ENCODE measurements at regions not wholly inside any gene's neighbourhood (a gene's known extent, or its start where the extent isn't known, plus 50 kb on each side); places are given as distances from the start of the nearest gene placed in this dataset.
"Not testable (repeated sequence)": the region's sequence is repeated elsewhere in the genome, so short reads cannot be mapped to it uniquely, and the experiment has no call there.

DNA sequence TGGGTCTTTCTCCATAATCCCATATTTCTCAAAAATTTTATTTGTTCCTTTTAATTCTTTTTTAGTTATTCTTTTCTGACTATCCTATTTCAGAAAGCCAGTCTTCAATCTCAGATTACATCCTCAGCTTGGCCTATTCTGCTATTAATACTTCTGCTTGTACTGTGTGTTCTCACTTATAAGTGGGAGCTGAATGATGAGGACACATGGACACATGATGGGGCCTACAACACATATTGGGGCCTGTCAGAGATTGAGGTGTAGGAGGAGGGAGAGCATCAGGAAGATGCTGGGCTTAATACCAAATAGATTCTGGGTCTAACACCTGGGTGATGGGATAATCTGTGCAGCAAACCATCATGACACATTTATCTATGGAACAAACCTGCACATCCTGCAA, 82.3 kb downstream of the MAGEE1 start:
- DNase-seq, result no peak

DNA sequence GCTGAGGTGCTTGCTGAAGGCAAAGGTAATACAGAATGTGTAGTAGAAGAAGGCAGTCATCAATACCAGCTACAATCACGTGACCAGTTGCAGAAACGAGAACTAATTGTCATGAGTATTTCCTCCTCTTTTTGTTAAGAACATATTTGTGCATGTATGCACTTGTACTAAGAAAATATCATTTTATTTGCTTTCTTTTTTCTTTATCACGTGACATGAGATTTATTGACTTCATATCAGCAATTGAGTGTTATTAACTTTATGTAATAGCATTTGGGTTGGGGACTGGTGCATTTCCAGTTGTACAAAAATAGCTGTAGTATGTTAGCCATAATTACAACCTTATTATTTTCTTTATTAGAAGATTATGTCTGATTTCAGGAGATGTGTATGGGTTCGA, 90.0 kb downstream of the MAGEE1 start:
- DNase-seq, result no peak

GRCh38 chrX:76520273-76521054, 93.0 kb downstream of the MAGEE1 start:
- no peak for DNase-seq

DNA sequence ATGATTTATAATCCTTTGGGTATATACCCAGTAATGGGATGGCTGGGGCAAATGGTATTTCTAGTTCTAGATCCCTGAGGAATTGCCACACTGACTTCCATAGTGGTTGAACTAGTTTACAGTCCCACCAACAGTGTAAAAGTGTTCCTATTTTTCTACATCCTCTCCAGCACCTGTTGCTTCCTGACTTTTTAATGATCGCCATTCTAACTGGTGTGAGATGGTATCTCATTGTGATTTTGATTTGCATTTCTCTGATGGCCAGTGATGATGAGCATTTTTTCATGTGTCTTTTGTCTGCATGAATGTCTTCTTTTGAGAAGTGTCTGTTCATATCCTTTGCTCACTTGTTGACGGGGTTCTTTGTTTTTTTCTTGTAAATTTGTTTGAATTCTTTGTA, 108.2 kb downstream of the MAGEE1 start:
- not testable (repeated sequence) for DNase-seq

DNA sequence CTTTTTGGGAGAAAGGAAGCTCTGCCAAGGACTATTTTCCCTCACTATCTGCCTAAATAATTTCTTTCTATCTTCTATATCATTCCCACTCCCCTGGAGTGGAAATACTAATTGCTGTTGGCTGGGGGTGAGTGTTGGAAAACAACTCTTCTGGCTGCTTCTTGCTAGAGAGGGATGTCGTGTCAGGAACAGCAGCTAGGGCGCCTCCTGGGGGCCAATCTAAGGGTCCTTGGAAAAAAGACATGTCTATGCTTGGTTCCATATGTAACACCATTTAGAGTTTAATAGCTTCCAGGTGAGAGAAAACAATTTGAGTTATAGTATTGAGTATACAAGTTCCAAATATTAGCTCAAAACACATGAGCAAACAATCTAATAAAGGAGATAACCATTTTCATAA, 111.3 kb downstream of the MAGEE1 start:
- DNase-seq, result no peak

- DNase-seq, result not testable (repeated sequence)
Measured at GRCh38 chrX:76543381-76543780, 115.9 kb downstream of the MAGEE1 start.

DNA sequence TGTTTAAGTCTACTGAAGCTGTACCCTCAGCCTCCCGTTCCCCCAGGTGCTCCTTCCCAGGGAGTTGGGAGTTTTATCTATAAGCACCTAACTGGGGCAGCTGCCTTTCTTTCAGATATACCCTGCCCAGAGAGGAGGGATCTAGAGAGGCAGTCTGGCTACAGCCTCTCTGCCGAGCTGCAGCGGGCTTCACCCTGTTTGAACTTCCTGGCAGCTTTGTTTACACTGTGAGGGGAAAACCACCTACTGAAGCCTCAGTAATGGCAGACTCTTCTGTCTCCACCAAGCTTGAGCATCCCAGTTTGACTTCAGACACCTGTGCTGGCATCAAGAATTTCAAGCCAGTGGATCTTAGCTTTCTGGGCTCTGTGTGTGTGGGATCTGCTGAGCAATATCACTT, 122.5 kb downstream of the MAGEE1 start:
- DNase-seq, result no peak

DNA sequence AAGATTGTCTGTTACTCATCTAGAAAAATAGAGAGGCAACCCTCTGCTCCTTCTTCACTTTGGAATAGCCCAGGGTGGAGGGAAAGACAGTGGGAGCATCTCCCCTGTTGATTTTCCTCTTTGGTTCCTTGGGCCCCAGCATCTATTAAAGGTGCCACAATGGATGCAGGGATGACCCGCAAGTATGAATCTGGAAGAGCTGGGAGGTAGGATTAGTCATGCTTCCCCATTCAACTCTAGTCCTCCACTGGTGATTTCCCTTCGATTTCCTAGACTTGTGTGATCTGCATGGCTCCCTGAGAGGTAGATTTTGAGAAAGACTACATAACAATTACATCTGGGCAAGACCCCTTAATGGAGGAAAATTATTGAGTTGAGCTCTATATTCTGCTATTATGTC, 127.8 kb downstream of the MAGEE1 start:
- no peak for DNase-seq

DNA sequence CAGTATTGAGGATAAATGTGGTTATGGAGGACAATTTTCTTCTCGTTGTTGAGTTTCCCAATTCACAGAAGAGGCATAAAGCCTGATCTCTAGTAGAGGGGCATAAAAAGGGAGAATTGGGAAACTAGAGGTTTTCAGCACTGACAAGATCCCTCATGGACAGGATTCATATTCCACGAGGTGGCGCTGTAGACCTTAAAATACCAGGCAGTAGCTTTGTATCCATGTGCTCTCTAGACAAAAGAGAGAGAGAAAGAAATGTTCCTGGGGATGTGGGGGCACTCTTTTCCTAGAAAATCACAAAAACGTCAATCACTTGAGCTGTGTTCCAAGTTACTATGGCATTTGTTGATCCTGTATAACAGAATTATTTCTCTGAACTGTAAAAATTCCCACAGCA, 128.3 kb downstream of the MAGEE1 start:
- peak; percentile 1 for DNase-seq

GRCh38 chrX:76564842-76565241, 137.3 kb downstream of the MAGEE1 start:
- DNase-seq, result not testable (repeated sequence)

DNA sequence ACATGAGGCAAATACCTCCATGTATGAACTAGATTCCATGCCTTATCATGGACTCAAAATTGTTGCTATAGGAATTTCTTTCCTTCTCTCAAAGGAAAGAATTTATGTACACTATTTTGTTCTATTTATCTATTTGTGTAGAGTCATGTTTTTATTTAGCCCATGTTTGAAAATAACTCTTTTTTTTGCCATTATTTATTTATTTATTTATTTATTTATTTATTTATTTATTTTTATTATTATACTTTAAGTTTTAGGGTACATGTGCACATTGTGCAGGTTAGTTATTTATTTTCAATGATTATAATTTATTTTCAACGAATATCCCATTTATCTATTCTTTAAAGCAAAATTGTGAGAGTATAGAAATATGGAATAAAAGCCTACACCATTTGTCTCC, 177.9 kb downstream of the MAGEE1 start:
- DNase-seq, result no peak

DNA sequence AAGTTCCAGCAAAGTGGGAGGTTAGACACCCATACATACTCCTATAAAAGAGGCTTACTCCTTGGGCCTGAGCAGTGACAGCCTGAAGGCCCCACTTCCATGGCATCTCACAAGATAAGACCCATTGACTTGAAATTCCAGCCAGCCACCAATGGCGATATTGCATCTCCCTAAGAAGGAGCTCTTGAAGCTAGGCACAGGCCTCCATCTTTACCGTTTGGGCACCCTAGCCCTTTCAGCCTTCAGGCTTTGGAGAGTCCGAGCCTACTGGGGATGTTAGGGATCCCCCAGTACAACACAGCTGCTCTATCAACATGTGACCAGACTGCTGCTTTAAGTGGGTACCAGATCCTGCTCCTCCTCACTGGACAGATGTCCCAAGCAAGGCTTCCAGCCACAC, 189.5 kb downstream of the MAGEE1 start:
- DNase-seq, result no peak

DNA sequence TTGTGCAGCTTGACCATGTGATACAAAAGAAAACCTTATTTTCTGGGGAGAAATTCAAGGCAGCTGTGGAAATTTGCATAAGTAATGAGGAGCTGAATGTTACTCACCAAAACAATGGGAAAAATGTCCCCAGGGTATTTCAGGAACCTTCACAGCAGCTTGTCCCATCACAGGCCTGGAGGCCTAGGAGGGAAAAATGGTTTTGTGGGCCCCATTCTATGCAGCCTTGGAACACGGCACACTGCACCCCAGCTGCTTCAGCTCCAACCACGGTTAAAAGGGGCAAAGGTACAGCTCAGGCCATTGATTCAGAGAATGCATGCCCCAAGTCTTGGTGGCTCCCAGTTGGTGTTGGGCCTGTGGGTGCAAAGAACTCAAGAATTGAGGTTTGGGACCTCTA, 216.1 kb downstream of the MAGEE1 start:
- DNase-seq, result no peak

- DNase-seq, result not testable (repeated sequence)
Measured at GRCh38 chrX:76651369-76651768, 223.9 kb downstream of the MAGEE1 start.

DNA sequence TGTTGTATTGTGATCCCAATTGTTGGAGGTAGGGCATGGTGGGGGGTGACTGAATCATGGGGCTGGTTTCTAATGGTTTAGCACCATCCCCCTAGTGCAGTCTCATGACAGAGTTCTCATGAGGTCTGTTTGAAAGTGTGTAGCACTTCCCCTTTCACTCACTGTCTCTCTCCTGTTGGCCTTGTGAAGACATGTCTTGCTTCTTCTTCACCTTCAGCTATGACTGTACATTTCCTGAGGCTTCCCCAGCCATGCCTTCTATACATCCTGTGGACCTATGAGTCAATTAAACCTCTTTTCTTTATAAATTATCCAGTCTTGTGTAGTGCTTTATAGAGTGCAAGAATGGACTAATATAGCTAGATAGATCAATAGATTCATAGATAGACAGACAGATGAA, 230.0 kb downstream of the MAGEE1 start:
- DNase-seq, result no peak
